ENCODE measurements at regions not wholly inside any gene's neighbourhood (a gene's known extent, or its start where the extent isn't known, plus 50 kb on each side); places are given as distances from the start of the nearest gene placed in this dataset.

DNA sequence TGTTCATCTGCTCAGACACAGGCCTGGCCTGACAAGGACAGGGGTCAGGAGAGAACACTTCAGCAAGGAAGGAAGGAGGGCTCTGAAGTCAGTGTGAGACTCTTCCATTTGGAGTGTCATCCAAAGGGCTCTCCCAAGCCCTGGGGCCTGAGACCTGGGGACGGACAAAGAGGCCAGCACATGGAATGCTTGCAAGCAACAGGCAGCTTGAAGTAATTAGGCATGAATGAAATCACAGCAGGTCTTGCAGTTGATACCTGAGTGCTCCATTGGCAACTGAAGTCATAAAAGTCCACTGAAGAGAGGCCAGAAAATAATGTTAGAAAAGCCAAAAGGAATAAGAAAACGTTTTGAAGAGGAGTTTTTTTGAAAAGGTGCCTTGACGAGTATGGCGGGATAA is 231.7 kb downstream of the VAPA start:
- Mint-ChIP-seq H3K4me1 (ENCODE audit: low read depth, unreplicated experiment) (peaks cover 15% of the 10 kb centered on the region), H3K9me3 (ENCODE audit: unreplicated experiment) (peaks cover 8% of the 10 kb centered on the region), H3K27ac (ENCODE audit: unreplicated experiment) (no peak overlapping the region), H3K4me3 (ENCODE audit: unreplicated experiment) (no peak overlapping the region), H3K27me3 (ENCODE audit: unreplicated experiment) (peaks cover 2% of the 10 kb centered on the region), H3K36me3 (ENCODE audit: unreplicated experiment) (no peaks in the 10 kb centered on the region)
- no peak for DNase-seq
- TF ChIP-seq, protein P1, sequence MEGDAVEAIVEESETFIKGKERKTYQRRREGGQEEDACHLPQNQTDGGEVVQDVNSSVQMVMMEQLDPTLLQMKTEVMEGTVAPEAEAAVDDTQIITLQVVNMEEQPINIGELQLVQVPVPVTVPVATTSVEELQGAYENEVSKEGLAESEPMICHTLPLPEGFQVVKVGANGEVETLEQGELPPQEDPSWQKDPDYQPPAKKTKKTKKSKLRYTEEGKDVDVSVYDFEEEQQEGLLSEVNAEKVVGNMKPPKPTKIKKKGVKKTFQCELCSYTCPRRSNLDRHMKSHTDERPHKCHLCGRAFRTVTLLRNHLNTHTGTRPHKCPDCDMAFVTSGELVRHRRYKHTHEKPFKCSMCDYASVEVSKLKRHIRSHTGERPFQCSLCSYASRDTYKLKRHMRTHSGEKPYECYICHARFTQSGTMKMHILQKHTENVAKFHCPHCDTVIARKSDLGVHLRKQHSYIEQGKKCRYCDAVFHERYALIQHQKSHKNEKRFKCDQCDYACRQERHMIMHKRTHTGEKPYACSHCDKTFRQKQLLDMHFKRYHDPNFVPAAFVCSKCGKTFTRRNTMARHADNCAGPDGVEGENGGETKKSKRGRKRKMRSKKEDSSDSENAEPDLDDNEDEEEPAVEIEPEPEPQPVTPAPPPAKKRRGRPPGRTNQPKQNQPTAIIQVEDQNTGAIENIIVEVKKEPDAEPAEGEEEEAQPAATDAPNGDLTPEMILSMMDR (IDR thresholded peaks at IDR 0.05; ENCODE audit: partially characterized antibody, unreplicated experiment) = no peak

GRCh38 chr18:10147226-10147625 is 233.4 kb downstream of the VAPA start:
- no peaks in the 10 kb centered on the region for H3K36me3 Mint-ChIP-seq (ENCODE audit: unreplicated experiment)
- peaks cover 7% of the 10 kb centered on the region for H3K9me3 Mint-ChIP-seq (ENCODE audit: unreplicated experiment)
- DNase-seq = no peak
- TF ChIP-seq, protein P1 (IDR thresholded peaks at IDR 0.05; ENCODE audit: partially characterized antibody, unreplicated experiment) = no peak
- H3K4me3 Mint-ChIP-seq (ENCODE audit: unreplicated experiment) = no peak overlapping the region
- H3K27me3 Mint-ChIP-seq (ENCODE audit: unreplicated experiment) = peaks cover 1% of the 10 kb centered on the region
- peaks cover 5% of the 10 kb centered on the region for H3K4me1 Mint-ChIP-seq (ENCODE audit: low read depth, unreplicated experiment)
- H3K27ac Mint-ChIP-seq (ENCODE audit: unreplicated experiment) = no peak overlapping the region

DNA sequence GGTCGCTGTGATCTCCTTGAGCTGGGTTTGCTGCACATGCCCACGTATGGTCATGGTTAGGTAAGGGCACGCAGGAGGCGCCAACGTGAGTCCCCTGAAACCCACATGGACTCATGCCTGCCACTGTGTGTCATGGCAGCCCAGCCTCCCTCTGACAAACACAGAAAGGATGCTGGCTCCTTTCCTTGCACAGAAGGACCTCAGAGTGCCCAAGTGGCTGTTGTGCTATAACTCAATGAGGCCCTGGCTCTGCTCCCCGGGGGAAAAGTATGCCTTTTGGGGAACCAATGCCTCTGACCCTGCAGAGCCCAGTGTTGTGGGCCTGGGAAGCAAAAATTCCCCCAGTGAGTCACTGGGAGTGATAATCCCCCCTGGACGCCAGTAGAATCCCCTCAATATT is 233.9 kb downstream of the VAPA start:
- Mint-ChIP-seq H3K36me3 (ENCODE audit: unreplicated experiment) (no peaks in the 10 kb centered on the region), H3K4me3 (ENCODE audit: unreplicated experiment) (no peak overlapping the region), H3K9me3 (ENCODE audit: unreplicated experiment) (peaks cover 7% of the 10 kb centered on the region), H3K4me1 (ENCODE audit: low read depth, unreplicated experiment) (peaks cover 5% of the 10 kb centered on the region), H3K27ac (ENCODE audit: unreplicated experiment) (no peak overlapping the region), H3K27me3 (ENCODE audit: unreplicated experiment) (peaks cover 1% of the 10 kb centered on the region)
- TF ChIP-seq, protein P1 (IDR thresholded peaks at IDR 0.05; ENCODE audit: partially characterized antibody, unreplicated experiment) = no peak
- no peak for DNase-seq

DNA sequence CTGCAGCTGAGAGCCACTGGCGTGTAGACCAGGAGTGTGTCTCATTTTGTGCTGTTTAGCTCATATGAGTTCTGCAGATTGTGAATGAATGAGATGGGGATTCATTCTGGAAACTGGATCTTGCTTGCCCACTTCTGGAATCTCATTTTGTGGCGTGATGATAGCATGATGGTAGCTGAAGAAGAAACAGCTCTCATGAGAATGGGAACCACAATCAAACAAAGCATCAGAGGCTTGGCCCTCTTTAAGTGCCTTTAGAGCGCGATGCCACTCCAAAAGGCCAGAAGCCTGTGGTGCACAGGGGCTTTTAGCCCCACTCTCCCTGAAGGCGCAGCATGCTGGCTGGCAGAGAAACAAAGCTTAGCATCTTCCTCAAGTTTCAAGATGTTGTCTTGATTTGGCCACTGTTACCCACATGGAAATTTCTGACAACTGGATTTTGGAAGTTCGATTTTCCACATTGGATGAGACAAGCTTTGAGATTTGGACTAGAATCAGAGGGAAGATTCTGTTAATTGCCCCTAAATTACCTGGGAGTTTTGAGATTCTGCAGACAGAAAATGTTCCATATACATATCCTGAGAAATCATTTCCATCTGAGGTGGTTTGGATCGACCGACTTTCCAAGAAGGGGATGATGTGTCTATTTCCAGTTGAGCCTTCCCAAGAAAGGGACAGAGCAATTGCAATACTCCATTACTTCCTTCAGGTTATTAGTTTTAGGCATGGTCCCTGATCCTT is 234.5 kb downstream of the VAPA start:
- H3K4me1 Mint-ChIP-seq (ENCODE audit: low read depth, unreplicated experiment) = peaks cover 5% of the 10 kb centered on the region

More for the DNA sequence above, 234.5 kb downstream of the VAPA start:
- Mint-ChIP-seq H3K27me3 (ENCODE audit: unreplicated experiment) (peaks cover 1% of the 10 kb centered on the region), H3K36me3 (ENCODE audit: unreplicated experiment) (no peaks in the 10 kb centered on the region), H3K9me3 (ENCODE audit: unreplicated experiment) (peaks cover 7% of the 10 kb centered on the region), H3K27ac (ENCODE audit: unreplicated experiment) (no peak overlapping the region), H3K4me3 (ENCODE audit: unreplicated experiment) (no peak overlapping the region)
- no peak for DNase-seq
- TF ChIP-seq, protein P1 (IDR thresholded peaks at IDR 0.05; ENCODE audit: partially characterized antibody, unreplicated experiment) = no peak

All from glutamatergic neuron (in vitro differentiated cells).